Astrocyte (in vitro differentiated cells and primary cell): ENCODE measurements at regions not wholly inside any gene's neighbourhood (a gene's known extent, or its start where the extent isn't known, plus 50 kb on each side); places are given as distances from the start of the nearest gene placed in this dataset.

Experiments used
- DNase-seq: peaks from one replicate; pipeline ENCODE4 v3.0.0-alpha.2; 2010; ENCODE audit warnings: low read depth
- FAIRE-seq: peaks from 2 replicates; lab custom pipeline; 2011; peaks lifted over from hg19 to GRCh38; lab: Jason Lieb, UNC
- H2AFZ ChIP-seq: 2 replicates; pipeline ENCODE4 v1.6.0; 2012; ENCODE audit warnings: low read depth, low read length, inconsistent platforms
- H3K27ac ChIP-seq: 2 replicates; pipeline ENCODE4 v1.5.1; 2011; ENCODE audit warnings: low read depth, low read length, inconsistent platforms
- H3K27me3 ChIP-seq: 2 replicates; pipeline ENCODE4 v1.6.0; 2011; ENCODE audit warnings: low read length, inconsistent platforms; ENCODE audit not compliant: insufficient read depth
- H3K36me3 ChIP-seq: 2 replicates; pipeline ENCODE4 v1.5.1; 2011; ENCODE audit warnings: low read length, inconsistent platforms; ENCODE audit not compliant: insufficient read depth
- H3K4me1 ChIP-seq: 2 replicates; pipeline ENCODE4 v1.5.1; 2011; ENCODE audit warnings: low read length, inconsistent platforms; ENCODE audit not compliant: insufficient read depth
- H3K4me2 ChIP-seq: 2 replicates; pipeline ENCODE4 v1.6.0; 2012; ENCODE audit warnings: low read length, inconsistent platforms
- H3K4me3 ChIP-seq: 2 replicates; pipeline ENCODE4 v1.5.1; 2011; ENCODE audit warnings: low read depth, mild to moderate bottlenecking, low read length, inconsistent platforms; ENCODE audit not compliant: insufficient read depth
- H3K79me2 ChIP-seq: 2 replicates; pipeline ENCODE4 v1.6.0; 2012; ENCODE audit warnings: mild to moderate bottlenecking, low read length, inconsistent platforms; ENCODE audit not compliant: insufficient read depth
- H3K9ac ChIP-seq: 2 replicates; pipeline ENCODE4 v1.6.0; 2012; ENCODE audit warnings: mild to moderate bottlenecking, low read length, inconsistent platforms
- H3K9me3 ChIP-seq: 2 replicates; pipeline ENCODE4 v1.5.1; 2012; ENCODE audit warnings: low read depth, mild to moderate bottlenecking, low read length, inconsistent platforms; ENCODE audit not compliant: insufficient read depth
- H4K20me1 ChIP-seq: 2 replicates; pipeline ENCODE4 v1.6.0; 2012; ENCODE audit warnings: low read length, inconsistent platforms; ENCODE audit not compliant: insufficient read depth
- H3K27ac Mint-ChIP-seq: one replicate; pipeline ENCODE4 v1.8.0; 2021; ENCODE audit warnings: mild to moderate bottlenecking, mixed read lengths; ENCODE audit not compliant: unreplicated experiment
- H3K27me3 Mint-ChIP-seq: one replicate; pipeline ENCODE4 v1.8.0; 2021; ENCODE audit warnings: low read depth, mixed read lengths; ENCODE audit not compliant: unreplicated experiment
- H3K36me3 Mint-ChIP-seq: one replicate; pipeline ENCODE4 v1.8.0; 2021; ENCODE audit warnings: low read depth, mixed read lengths; ENCODE audit not compliant: unreplicated experiment
- H3K4me1 Mint-ChIP-seq: one replicate; pipeline ENCODE4 v1.8.0; 2021; ENCODE audit warnings: low read depth, mixed read lengths; ENCODE audit not compliant: unreplicated experiment
- H3K4me3 Mint-ChIP-seq: one replicate; pipeline ENCODE4 v1.8.0; 2021; ENCODE audit warnings: mild to moderate bottlenecking, moderate library complexity, mixed read lengths; ENCODE audit not compliant: unreplicated experiment
- H3K9me3 Mint-ChIP-seq: one replicate; pipeline ENCODE4 v1.8.0; 2021; ENCODE audit warnings: mild to moderate bottlenecking, mixed read lengths; ENCODE audit not compliant: unreplicated experiment
- EZH2 ChIP-seq: IDR thresholded peaks from 2 replicates; pipeline ENCODE4 v1.6.1; 2012; ENCODE audit warnings: mild to moderate bottlenecking, low read length, inconsistent platforms; ENCODE audit not compliant: insufficient read depth
- TF ChIP-seq, protein P1 (sequence below): IDR thresholded peaks from 2 replicates; pipeline ENCODE4 v1.5.1; 2011; ENCODE audit warnings: low read depth, mild to moderate bottlenecking, inconsistent platforms, low read length, moderate library complexity; ENCODE audit not compliant: insufficient read depth

DNA sequence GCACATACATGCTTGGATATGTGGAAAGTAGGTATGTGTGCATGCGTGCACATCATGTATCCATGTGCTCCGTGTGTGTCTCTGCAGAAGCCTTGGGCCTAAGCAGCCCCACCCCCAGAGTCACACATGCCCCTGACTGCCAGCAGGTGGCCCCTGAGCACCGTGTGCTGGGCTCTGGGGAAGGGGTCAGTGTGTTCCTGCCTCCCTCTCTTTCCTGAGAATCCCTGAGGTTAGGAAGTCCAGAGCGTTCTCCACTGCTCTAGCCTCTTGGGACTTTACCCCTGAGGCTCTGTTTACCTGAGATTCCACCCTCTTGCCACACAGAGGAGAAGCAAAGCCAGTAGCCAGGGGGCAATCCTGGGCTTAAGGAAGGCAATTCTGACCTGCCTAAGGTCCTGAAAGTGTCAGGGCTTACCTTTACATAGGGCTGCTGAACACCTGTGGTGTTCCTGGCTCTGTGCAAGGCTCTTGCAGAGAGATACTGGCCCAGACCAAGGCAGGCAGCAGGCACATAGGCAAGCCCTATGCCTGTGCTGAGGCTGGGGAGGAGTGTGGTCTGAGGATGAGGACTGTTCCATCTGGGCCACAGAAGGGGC lies 207.3 kb downstream of the TMEM38B start:
- H2AFZ ChIP-seq: no peak overlapping the region
- H3K9ac ChIP-seq: no peak overlapping the region
- TF ChIP-seq, protein P1, sequence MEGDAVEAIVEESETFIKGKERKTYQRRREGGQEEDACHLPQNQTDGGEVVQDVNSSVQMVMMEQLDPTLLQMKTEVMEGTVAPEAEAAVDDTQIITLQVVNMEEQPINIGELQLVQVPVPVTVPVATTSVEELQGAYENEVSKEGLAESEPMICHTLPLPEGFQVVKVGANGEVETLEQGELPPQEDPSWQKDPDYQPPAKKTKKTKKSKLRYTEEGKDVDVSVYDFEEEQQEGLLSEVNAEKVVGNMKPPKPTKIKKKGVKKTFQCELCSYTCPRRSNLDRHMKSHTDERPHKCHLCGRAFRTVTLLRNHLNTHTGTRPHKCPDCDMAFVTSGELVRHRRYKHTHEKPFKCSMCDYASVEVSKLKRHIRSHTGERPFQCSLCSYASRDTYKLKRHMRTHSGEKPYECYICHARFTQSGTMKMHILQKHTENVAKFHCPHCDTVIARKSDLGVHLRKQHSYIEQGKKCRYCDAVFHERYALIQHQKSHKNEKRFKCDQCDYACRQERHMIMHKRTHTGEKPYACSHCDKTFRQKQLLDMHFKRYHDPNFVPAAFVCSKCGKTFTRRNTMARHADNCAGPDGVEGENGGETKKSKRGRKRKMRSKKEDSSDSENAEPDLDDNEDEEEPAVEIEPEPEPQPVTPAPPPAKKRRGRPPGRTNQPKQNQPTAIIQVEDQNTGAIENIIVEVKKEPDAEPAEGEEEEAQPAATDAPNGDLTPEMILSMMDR: peak; percentile 64
- TF ChIP-seq EZH2: no peak
- peak; percentile 6 for DNase-seq
- no peaks in the 10 kb centered on the region for H3K36me3 Mint-ChIP-seq
- H3K4me3 ChIP-seq: no peak overlapping the region
- peaks cover 6% of the 10 kb centered on the region for H3K9me3 Mint-ChIP-seq
- H3K36me3 ChIP-seq: no peaks in the 10 kb centered on the region
- no peak overlapping the region for H3K4me3 Mint-ChIP-seq
- H3K79me2 ChIP-seq: no peaks in the 10 kb centered on the region
- no peaks in the 10 kb centered on the region for H3K27me3 Mint-ChIP-seq
- no peak overlapping the region for H3K27ac Mint-ChIP-seq
- H3K9me3 ChIP-seq: no peaks in the 10 kb centered on the region
- no peaks in the 10 kb centered on the region for H4K20me1 ChIP-seq
- no peaks in the 10 kb centered on the region for H3K27me3 ChIP-seq
- H3K27ac ChIP-seq: no peak overlapping the region
- H3K4me1 ChIP-seq: no peaks in the 10 kb centered on the region
- no peaks in the 10 kb centered on the region for H3K4me1 Mint-ChIP-seq
- H3K4me2 ChIP-seq: no peak overlapping the region
- no peak for FAIRE-seq

DNA sequence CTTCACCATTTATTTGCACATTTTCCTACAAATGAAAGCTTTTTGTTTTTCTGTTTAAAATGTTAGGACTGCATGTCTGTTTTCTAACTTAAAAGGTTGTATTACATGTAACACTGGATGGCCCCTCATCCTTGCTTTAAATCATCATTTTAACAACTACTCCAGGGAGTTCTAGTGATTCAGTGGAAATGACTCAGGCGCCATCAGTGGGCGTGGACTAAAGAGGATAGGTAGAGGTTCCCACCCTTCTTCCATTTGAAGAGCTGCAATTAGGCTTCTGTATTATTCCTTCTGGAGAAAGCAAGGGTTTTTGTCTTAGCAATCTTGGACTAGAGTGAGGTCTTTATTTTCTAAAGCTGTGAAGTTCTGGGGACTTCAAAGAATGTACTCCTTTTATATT lies 213.7 kb downstream of the TMEM38B start:
- Histone ChIP-seq H3K27ac (no peak overlapping the region), H3K27me3 (no peaks in the 10 kb centered on the region), H3K4me3 (no peak overlapping the region), H3K79me2 (no peaks in the 10 kb centered on the region), H3K4me1 (peaks cover 9% of the 10 kb centered on the region), H3K36me3 (no peaks in the 10 kb centered on the region), H3K9me3 (no peaks in the 10 kb centered on the region), H2AFZ (no peak overlapping the region), H3K9ac (no peak overlapping the region), H4K20me1 (no peaks in the 10 kb centered on the region), H3K4me2 (no peak overlapping the region)
- DNase-seq: no peak
- TF ChIP-seq EZH2: no peak
- TF ChIP-seq, protein P1: no peak
- peaks cover 2% of the 10 kb centered on the region for H3K9me3 Mint-ChIP-seq
- FAIRE-seq: no peak
- H3K27ac Mint-ChIP-seq: no peak overlapping the region
- peak overlapping the region; percentile 18 for H3K4me3 Mint-ChIP-seq
- H3K36me3 Mint-ChIP-seq: no peaks in the 10 kb centered on the region
- H3K27me3 Mint-ChIP-seq: no peaks in the 10 kb centered on the region
- H3K4me1 Mint-ChIP-seq: peaks cover 28% of the 10 kb centered on the region

DNA sequence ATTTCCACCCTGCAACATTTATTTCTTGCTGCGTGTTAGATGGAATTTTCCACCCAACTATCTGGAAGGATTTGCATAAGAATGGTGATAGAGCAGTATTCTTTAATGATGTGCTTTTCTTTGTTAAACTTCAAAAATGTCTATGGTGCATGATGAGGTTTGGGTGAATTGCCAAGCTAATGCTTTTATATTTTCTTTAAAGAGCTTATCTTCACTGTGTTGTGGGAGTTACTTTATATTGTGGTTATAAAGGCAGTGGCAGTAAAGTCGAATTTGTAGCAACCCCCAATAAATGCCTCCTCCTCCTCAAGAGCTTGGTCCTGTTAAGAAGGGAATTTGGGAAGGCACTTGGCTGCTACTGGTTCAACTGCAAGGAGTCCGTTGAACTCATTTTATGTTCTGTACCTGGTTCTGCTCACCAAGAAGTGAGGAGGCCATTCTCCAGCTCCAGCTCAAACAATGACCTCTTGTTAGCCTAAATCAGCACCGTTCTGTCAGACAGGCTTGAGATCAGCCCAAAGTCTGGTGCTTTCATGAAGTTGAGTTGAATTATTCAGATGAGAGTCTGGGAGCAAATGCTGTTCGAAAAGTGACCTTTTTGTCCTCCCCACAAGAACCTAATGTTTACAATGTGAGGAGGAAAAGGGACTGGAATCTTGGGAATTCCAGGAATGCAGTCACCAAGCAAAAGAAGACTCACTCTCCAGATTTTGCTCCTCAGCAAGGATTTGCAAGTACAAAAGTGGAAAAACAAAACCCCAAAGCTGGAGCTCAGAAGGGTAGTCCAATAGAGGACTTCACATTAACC lies 217.0 kb downstream of the TMEM38B start:
- H3K4me2 ChIP-seq: peak overlapping the region; percentile 64
- FAIRE-seq: no peak
- peaks cover 32% of the 10 kb centered on the region for H3K4me1 Mint-ChIP-seq

More for the DNA sequence above, 217.0 kb downstream of the TMEM38B start:
- no peaks in the 10 kb centered on the region for H3K27me3 Mint-ChIP-seq
- Histone ChIP-seq H3K4me3 (no peak overlapping the region), H3K27ac (no peak overlapping the region), H3K9ac (no peak overlapping the region), H3K4me1 (peaks cover 9% of the 10 kb centered on the region), H2AFZ (no peak overlapping the region), H3K36me3 (no peaks in the 10 kb centered on the region), H4K20me1 (no peaks in the 10 kb centered on the region), H3K79me2 (no peaks in the 10 kb centered on the region), H3K27me3 (no peaks in the 10 kb centered on the region), H3K9me3 (no peaks in the 10 kb centered on the region)
- peak; percentile 31 for DNase-seq
- H3K4me3 Mint-ChIP-seq: peak overlapping the region; percentile 41
- peaks cover 1% of the 10 kb centered on the region for H3K9me3 Mint-ChIP-seq
- no peaks in the 10 kb centered on the region for H3K36me3 Mint-ChIP-seq
- H3K27ac Mint-ChIP-seq: peak overlapping the region; percentile 64
- TF ChIP-seq, protein P1: no peak
- TF ChIP-seq EZH2: no peak
